GM18517 (cell line): ENCODE measurements at regions not wholly inside any gene's neighbourhood (a gene's known extent, or its start where the extent isn't known, plus 50 kb on each side); places are given as distances from the start of the nearest gene placed in this dataset.
"Not testable (repeated sequence)": the region's sequence is repeated elsewhere in the genome, so short reads cannot be mapped to it uniquely, and the experiment has no call there.

Source experiments
- ATAC-seq: cut with Tn5 transposase; IDR thresholded peaks from one replicate; pipeline ENCODE4 v1.9.1; 2021; ENCODE audit warnings: mild to moderate bottlenecking, moderate library complexity; ENCODE audit not compliant: unreplicated experiment

DNA sequence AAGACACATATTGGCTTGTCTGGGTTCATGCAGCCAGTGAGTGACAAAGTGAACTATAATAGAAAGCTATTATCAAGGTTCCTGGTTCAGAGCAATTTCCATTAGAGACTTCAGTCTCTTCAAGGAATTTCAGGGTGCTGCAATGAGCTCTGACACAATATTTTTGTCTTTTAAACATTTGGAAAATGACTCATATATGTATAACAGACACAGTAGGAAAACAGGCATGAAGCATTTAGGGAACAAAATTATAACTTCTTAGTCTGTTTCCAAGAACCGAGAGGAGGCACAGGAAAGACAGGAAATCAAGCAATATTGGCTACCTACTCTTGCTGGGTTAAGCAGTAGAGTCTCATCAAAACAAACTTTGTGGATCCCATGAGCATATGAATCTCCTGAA lies 170.4 kb downstream of the PTPRC start:
- ATAC-seq, result no peak

DNA sequence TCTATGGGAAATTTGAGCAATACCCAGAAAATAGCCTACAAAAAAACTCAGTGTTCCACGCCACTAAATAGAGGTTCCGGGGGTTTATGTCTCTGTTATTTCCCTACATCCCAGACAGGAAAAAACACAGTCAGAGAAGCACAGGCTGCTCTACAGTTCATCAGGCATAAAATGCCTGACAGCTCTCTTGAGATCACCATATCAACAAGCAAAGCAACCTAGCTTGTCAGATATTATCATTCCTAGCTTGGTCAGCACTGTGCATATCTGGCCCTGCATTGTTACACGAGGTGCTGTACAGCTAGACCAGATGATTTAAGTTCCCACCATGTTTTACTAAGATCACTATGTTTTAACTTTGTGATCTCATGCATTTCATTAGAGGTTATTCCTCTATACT lies 172.6 kb downstream of the PTPRC start:
- ATAC-seq, result no peak

DNA sequence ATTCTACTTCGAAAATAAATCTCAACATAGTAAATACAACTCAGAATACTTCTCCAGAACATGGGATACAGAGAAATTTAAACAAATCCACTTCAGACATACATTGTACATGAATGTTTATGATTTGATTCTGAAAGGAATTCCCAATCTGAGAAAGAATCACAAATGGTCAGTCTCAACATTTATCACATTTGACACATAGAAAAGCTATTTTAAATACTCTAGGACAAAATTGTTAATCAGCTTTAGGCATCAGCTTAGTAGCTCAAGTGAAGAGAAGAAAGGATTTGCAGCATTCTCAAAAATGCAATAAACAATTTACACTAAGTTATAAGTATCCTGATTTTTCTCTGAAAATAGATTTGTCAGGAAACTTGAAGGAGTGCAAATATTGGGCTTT lies 184.8 kb downstream of the PTPRC start:
- no peak for ATAC-seq

DNA sequence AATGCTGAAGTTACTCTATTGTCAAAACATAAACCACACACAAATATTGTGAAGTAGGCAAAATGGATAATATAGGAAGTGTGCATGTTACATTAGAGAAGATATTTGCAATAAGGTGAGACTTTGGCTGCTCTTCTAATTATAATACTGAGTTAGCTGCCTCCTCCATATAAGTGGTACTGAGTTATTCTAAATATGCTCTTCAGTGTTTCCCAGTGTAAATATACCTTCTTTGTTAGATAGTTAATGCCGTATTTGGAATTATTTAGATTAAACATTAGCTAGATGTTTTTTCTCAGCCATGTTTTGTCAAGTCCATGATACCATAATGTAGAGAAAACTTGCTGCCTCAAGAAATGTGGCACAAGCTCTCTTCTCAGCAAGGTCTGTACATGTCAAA lies 186.4 kb downstream of the PTPRC start:
- no peak for ATAC-seq

DNA sequence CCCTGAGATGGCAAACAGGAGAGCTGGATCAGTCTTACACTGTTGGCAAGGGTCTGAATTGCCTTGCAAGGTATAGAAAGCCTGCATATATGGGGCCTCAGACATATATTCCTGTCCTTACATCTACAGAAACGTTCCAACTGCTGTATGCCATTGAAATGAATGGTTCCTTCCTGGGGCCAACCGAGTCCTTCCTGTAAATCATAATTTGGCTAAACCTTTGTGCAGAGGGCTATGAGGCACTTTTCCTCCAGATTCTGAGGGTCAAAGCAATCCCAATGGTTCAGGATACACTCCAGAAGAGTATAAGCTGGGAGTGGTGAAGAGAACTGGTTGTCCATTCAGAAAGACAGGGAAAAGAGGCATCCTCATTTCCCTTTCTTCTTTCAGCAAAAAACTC lies 190.5 kb downstream of the PTPRC start:
- ATAC-seq, result no peak

DNA sequence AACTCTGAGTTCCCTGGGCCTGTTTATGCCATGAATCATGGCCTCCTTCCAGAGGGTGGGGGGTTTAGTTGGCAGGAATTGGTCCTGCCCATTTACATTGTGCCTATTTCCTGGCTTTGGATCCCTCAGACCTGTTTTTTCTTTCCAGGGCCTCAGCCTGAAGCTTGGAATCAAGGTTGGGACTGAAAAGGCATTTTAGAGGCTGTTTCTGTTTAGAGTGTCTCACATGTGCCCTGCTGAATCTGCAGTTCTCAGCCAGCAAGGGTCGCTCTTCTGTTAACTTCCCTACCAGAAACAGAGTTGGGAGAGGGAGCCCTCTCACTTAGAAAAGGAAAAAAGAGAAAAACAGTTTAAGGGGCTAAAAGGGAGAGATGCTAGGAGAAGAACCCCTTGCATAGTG lies 191.1 kb downstream of the PTPRC start:
- ATAC-seq, result no peak

- ATAC-seq, result no peak
These were observed 191.6 kb downstream of the PTPRC start for GRCh38 chr1:198830412-198830811.

GRCh38 chr1:198833706-198834503 lies 195.1 kb downstream of the PTPRC start:
- ATAC-seq, result no peak

DNA sequence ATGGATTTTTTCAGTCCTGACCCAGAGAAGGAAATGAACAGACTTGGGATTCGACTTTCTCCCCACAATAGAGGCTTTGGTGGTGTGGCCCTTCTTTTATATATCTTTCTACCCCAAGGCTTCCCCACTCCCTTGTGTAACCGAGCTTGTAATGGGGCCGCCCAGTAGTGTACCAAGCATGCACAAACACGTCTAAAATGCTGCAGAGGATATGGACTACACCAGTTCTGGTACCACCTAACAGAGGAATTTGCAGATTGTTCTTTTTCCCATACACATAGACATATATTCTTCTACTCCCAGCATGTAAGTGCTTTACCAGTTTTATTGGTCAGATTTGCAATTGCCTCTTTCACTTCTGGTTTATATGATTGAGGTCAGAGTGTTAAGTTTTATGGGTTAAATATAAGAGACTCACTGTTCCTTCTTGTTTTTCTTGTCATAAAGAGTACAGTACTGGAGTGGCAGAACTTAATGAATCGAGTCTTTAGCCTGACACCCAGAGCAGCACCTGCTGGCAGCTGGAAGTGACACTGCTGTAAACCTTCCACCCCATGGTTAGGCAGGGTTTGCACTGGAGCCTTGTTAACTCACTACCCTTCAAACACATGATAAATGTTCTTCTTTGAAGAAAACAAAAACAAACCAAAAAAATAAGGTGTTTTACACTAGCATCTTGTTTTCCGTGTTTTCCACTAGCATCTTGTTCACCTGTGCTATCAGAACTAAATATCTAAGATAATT lies 198.6 kb downstream of the PTPRC start:
- no peak for ATAC-seq

GRCh38 chr1:198838022-198838342 lies 199.1 kb downstream of the PTPRC start:
- ATAC-seq, result no peak

DNA sequence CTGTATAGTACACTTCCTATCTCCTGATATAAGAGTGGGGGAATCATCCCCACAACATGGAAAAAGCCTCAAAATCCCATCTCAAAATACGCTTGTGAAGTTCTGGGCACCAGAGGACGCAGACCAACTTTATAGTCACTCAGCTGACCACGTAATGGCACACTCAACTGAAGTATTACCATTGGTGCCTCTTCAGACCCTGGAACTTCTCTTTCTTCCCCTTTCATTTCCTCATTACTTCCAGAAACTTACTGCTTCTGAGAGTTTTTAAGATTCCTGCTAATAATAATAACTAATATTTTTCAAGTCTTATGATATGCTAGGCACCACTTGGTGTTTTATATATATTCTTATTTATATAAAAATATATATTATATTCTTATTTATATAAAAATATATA lies 202.6 kb downstream of the PTPRC start:
- no peak for ATAC-seq

GRCh38 chr1:198842686-198843085 lies 203.8 kb downstream of the PTPRC start:
- ATAC-seq, result no peak

DNA sequence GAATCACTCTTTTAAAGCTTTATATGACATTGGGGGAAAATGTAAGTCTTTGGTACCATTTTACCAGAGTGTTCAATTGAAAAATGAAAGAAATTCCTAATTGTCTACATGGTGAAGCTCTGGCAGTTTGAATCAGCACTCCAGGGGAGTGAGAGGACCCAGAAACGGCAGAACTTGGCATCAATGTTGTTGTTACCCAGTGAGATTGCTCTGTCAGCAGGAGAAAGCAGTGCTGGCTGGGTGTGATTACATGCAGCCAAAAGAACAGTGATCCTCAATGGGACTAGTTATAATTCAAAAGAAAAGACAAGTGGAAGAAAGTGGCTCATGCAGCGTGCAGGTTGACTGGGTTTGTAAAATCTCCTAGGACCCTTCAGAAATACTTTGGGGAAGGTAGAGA lies 206.4 kb downstream of the PTPRC start:
- no peak for ATAC-seq

DNA sequence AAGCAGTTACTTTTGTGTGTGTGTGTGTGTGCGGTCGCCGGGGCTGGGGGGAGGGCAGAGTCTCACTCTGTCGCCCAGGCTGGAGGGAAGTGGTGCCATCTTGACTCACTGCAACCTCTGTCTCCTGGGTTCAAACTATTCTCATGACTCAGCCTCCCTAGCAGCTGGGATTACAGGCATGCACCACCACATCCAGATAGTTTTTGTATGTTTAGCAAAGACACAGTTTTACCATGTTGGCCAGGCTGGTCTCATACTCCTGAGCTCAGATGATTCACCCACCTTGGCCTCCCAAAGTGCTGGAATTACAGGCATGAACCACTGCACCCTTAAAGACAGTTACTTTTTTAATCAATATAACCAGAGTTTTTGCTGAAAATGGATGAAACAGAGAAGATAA lies 207.0 kb downstream of the PTPRC start:
- ATAC-seq, result no peak

- ATAC-seq, result no peak
These were observed 207.7 kb downstream of the PTPRC start for GRCh38 chr1:198846556-198846955.

- ATAC-seq, result no peak
These were observed 209.4 kb downstream of the PTPRC start for GRCh38 chr1:198848206-198848605.

- ATAC-seq, result no peak
These were observed 209.8 kb downstream of the PTPRC start for GRCh38 chr1:198848649-198849048.

- no peak for ATAC-seq
These were observed 210.3 kb downstream of the PTPRC start for GRCh38 chr1:198849093-198849492.

DNA sequence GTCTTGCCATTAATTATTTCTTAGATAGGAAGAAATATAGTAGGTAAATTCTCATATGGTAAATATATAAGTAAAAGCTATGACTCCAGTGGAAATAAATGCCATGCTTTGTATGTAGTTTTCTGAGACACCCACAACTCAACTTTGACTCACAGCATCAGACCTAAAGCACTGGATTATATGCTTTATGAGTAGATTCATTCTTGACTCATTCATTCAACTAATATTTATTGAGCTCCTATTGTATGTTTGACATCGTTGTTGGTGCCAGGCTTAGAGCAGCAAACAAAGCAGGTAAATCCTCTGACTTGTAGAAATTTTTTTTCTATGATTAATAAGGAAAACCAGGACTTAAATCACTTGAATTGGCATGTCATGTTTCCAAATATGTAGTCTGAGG lies 211.4 kb downstream of the PTPRC start:
- ATAC-seq, result no peak

DNA sequence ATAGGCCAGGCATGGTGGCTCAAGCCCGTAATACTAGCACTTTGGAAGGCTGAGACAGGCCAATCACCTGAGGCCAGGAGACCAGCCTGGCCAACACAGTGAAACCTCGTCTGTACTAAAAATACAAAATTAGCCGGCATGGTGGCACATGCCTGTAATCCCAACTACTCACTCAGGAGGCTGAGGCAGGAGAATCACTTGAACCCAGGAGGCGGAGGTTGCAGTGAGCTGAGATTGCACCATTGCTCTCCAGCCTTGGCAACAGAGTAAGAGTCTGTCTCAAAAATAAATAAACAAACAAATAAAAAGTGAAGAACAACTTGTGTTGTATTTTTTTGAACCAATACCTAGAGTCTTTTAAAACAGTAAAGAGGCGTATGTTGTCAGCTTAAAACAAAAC lies 212.1 kb downstream of the PTPRC start:
- not testable (repeated sequence) for ATAC-seq

DNA sequence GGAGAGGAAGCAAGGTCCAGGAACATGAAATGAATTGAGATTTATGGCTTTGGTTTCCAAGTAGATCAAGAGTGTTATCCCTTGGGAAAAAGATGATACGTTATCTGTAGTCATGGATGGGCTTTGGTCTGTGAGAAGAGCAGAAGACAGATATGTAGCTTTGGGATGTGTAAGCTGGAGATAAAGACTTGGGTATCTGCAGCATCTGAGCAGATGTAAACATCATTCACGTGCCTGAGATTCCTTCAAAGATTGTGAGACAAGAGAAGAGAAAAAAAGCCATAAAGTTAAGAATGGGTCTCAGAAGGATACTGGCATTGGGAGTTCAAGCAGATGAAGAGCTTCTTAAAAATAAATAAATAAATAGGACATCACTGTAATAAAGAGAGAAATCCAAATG lies 217.8 kb downstream of the PTPRC start:
- ATAC-seq, result no peak

GRCh38 chr1:198858033-198858432 lies 219.2 kb downstream of the PTPRC start:
- ATAC-seq, result no peak

DNA sequence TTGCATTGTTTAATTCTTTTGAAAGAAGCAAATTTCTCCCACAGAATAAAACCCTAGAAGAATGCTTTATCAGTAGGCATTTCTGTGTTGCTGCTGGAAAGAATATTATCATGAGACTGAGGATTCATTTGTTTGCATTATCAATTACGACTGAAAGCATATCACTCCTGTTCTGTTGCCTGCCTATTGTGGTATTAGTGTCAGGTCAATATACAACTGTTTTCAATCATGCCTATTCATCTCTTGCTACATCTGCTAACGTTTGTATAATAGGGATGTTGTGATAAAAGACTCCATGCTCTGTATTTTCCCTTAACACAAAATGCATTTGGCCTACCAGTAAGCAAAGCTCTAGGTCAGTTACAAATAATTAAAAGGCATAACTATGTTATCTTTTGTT lies 221.5 kb downstream of the PTPRC start:
- no peak for ATAC-seq
